GM19239 (cell line): ENCODE measurements at regions not wholly inside any gene's neighbourhood (a gene's known extent, or its start where the extent isn't known, plus 50 kb on each side); places are given as distances from the start of the nearest gene placed in this dataset.
"Not testable (repeated sequence)": the region's sequence is repeated elsewhere in the genome, so short reads cannot be mapped to it uniquely, and the experiment has no call there.

Experiments used
- DNase-seq: peaks from one replicate; pipeline ENCODE4 v3.0.0; 2011; ENCODE audit warnings: low spot score; ENCODE audit not compliant: insufficient read length
- FAIRE-seq: peaks from 2 replicates; lab custom pipeline; 2011; peaks lifted over from hg19 to GRCh38; lab: Jason Lieb, UNC

- not testable (repeated sequence) for DNase-seq, FAIRE-seq
Measured at GRCh38 chr11:90455347-90455920, 232.6 kb upstream of the CHORDC1 start.

GRCh38 chr11:90453525-90453924, 230.7 kb upstream of the CHORDC1 start:
- FAIRE-seq (no peak), DNase-seq (no peak)

- DNase-seq (no peak), FAIRE-seq (no peak)
Measured at GRCh38 chr11:90449606-90450005, 226.8 kb upstream of the CHORDC1 start.

- no peak for FAIRE-seq
Measured at GRCh38 chr11:90448256-90448655, 225.4 kb upstream of the CHORDC1 start.

GRCh38 chr11:90447618-90448017, 224.8 kb upstream of the CHORDC1 start:
- FAIRE-seq = no peak

More at GRCh38 chr11:90448256-90448655, 225.4 kb upstream of the CHORDC1 start:
- DNase-seq = no peak

GRCh38 chr11:90446207-90446606, 223.4 kb upstream of the CHORDC1 start:
- no peak for FAIRE-seq
- no peak for DNase-seq

More at GRCh38 chr11:90447618-90448017, 224.8 kb upstream of the CHORDC1 start:
- DNase-seq = no peak

- FAIRE-seq (no peak), DNase-seq (no peak)
Measured at GRCh38 chr11:90438069-90438468, 215.2 kb upstream of the CHORDC1 start.

- FAIRE-seq (no peak), DNase-seq (no peak)
Measured at GRCh38 chr11:90434858-90435257, 212.0 kb upstream of the CHORDC1 start.

- FAIRE-seq (no peak), DNase-seq (no peak)
Measured at GRCh38 chr11:90428836-90429235, 206.0 kb upstream of the CHORDC1 start.

- FAIRE-seq = no peak
- DNase-seq = no peak
Measured at GRCh38 chr11:90426442-90426841, 203.6 kb upstream of the CHORDC1 start.

- DNase-seq = no peak
Measured at GRCh38 chr11:90423378-90423777, 200.5 kb upstream of the CHORDC1 start.

GRCh38 chr11:90422787-90423186, 199.9 kb upstream of the CHORDC1 start:
- DNase-seq, FAIRE-seq: not testable (repeated sequence)

More at GRCh38 chr11:90423378-90423777, 200.5 kb upstream of the CHORDC1 start:
- FAIRE-seq = no peak

GRCh38 chr11:90414221-90414620, 191.4 kb upstream of the CHORDC1 start:
- no peak for DNase-seq
- FAIRE-seq = no peak

GRCh38 chr11:90407350-90407749, 184.5 kb upstream of the CHORDC1 start:
- no peak for DNase-seq
- no peak for FAIRE-seq

- DNase-seq (no peak), FAIRE-seq (no peak)
Measured at GRCh38 chr11:90392692-90393091, 169.8 kb upstream of the CHORDC1 start.

- no peak for DNase-seq
- FAIRE-seq = no peak
Measured at GRCh38 chr11:90391756-90392155, 168.9 kb upstream of the CHORDC1 start.

GRCh38 chr11:90380206-90380605, 157.4 kb upstream of the CHORDC1 start:
- DNase-seq = no peak
- no peak for FAIRE-seq

- DNase-seq (no peak), FAIRE-seq (no peak)
Measured at GRCh38 chr11:90373971-90374370, 151.1 kb upstream of the CHORDC1 start.

GRCh38 chr11:90364527-90364926, 141.7 kb upstream of the CHORDC1 start:
- DNase-seq = no peak
- FAIRE-seq = no peak

- DNase-seq = no peak
- no peak for FAIRE-seq
Measured at GRCh38 chr11:90363739-90364138, 140.9 kb upstream of the CHORDC1 start.

- DNase-seq (no peak), FAIRE-seq (no peak)
Measured at GRCh38 chr11:90355200-90355599, 132.4 kb upstream of the CHORDC1 start.

GRCh38 chr11:90349731-90350130, 126.9 kb upstream of the CHORDC1 start:
- FAIRE-seq = no peak
- no peak for DNase-seq
